GM23338 (cell line): ENCODE measurements at regions not wholly inside any gene's neighbourhood (a gene's known extent, or its start where the extent isn't known, plus 50 kb on each side); places are given as distances from the start of the nearest gene placed in this dataset.

Experiments
- ATAC-seq: fragments of 200-7000 bp; cut with Tn5 transposase; 3 replicates; pipeline ENCODE4 v1.9.1; 2020
- DNase-seq: peaks from one replicate; pipeline ENCODE4 v3.0.0-alpha.2; 2015; ENCODE audit warnings: low spot score
- H2AFZ ChIP-seq: fragments of 200-600 bp; sonication (generic); 2 replicates; pipeline ENCODE4 v1.8.0; 2016; ENCODE audit warnings: antibody characterized with exemption, mild to moderate bottlenecking, moderate library complexity
- H3F3A ChIP-seq: fragments of 200-600 bp; sonication (generic); replicated peaks from 2 replicates; pipeline ENCODE4 v1.8.0; 2017; ENCODE audit warnings: antibody characterized with exemption, mixed run types, low read depth
- H3K27ac ChIP-seq: fragments of 200-600 bp; sonication (generic); 2 replicates; pipeline ENCODE4 v1.6.1; 2016; ENCODE audit warnings: low read depth
- H3K27me3 ChIP-seq: fragments of 200-600 bp; sonication (generic); 2 replicates; pipeline ENCODE4 v1.8.0; 2016; ENCODE audit warnings: mild to moderate bottlenecking, mixed run types, moderate library complexity; ENCODE audit not compliant: insufficient read depth
- H3K36me3 ChIP-seq: fragments of 200-600 bp; sonication (generic); 2 replicates; pipeline ENCODE4 v1.8.0; 2016; ENCODE audit warnings: mild to moderate bottlenecking; ENCODE audit not compliant: insufficient read depth
- H3K4me1 ChIP-seq: fragments of 200-600 bp; sonication (generic); 2 replicates; pipeline ENCODE4 v1.8.0; 2016; ENCODE audit warnings: mild to moderate bottlenecking, moderate library complexity; ENCODE audit not compliant: insufficient read depth
- H3K4me2 ChIP-seq: fragments of 200-600 bp; sonication (generic); 2 replicates; pipeline ENCODE4 v1.7.1; 2017; ENCODE audit warnings: mixed run types
- H3K4me3 ChIP-seq: fragments of 200-600 bp; sonication (generic); 2 replicates; pipeline ENCODE4 v1.6.1; 2016; ENCODE audit warnings: mixed run types
- H3K79me2 ChIP-seq: fragments of 200-600 bp; sonication (generic); replicated peaks from 2 replicates; pipeline ENCODE4 v1.8.0; 2017; ENCODE audit warnings: mild to moderate bottlenecking; ENCODE audit not compliant: insufficient read depth
- H3K9me2 ChIP-seq: fragments of 200-600 bp; sonication (generic); 2 replicates; pipeline ENCODE4 v1.8.0; 2017; ENCODE audit not compliant: insufficient read depth
- H4K20me1 ChIP-seq: fragments of 200-600 bp; sonication (generic); replicated peaks from 2 replicates; pipeline ENCODE4 v1.8.0; 2017; ENCODE audit warnings: mild to moderate bottlenecking; ENCODE audit not compliant: insufficient read depth
- H3K27ac Mint-ChIP-seq: 2 replicates; pipeline ENCODE4 v1.8.0; 2020; ENCODE audit warnings: inconsistent platforms, mild to moderate bottlenecking, moderate library complexity, mixed read lengths
- H3K27me3 Mint-ChIP-seq: 3 replicates; pipeline ENCODE4 v1.8.0; 2022; ENCODE audit warnings: low read depth, mild to moderate bottlenecking, moderate library complexity, mixed read lengths, inconsistent platforms; ENCODE audit not compliant: insufficient read depth, poor library complexity
- H3K36me3 Mint-ChIP-seq: 3 replicates; pipeline ENCODE4 v1.8.0; 2021; ENCODE audit warnings: low read depth, mild to moderate bottlenecking, inconsistent platforms, moderate library complexity, mixed read lengths
- H3K4me1 Mint-ChIP-seq: 3 replicates; pipeline ENCODE4 v1.8.0; 2020; ENCODE audit warnings: mild to moderate bottlenecking, inconsistent platforms, mixed read lengths
- H3K4me3 Mint-ChIP-seq: 3 replicates; pipeline ENCODE4 v1.8.0; 2021; ENCODE audit warnings: moderate library complexity, mild to moderate bottlenecking, inconsistent platforms, mixed read lengths
- H3K9me3 Mint-ChIP-seq: 3 replicates; pipeline ENCODE4 v1.8.0; 2020; ENCODE audit warnings: moderate library complexity, mild to moderate bottlenecking, inconsistent platforms, mixed read lengths
- CREB1 ChIP-seq: fragments of 250-450 bp; sonication (Bioruptor Pico); IDR thresholded peaks from 2 replicates; pipeline ENCODE4 v1.5.0; 2020; ENCODE audit warnings: low read depth, mild to moderate bottlenecking, moderate library complexity
- CTCF ChIP-seq, 2 experiments: fragments of 200-600 bp in 1 of 2; sonication (generic) in 1 of 2; conservative IDR thresholded peaks; 2 replicates each; pipeline versions ENCODE4 v1.5.1 to v1.6.1; 2016 to 2017; ENCODE audit warnings: antibody characterized with exemption in 2 of 2, low read depth in 2 of 2, mild to moderate bottlenecking in 2 of 2, moderate library complexity in 1 of 2
- EZH2 ChIP-seq: fragments of 200-600 bp; sonication (generic); IDR thresholded peaks from one replicate; pipeline ENCODE4 v1.8.0; 2017; ENCODE audit warnings: antibody characterized with exemption, mild to moderate bottlenecking, low read depth; ENCODE audit not compliant: unreplicated experiment
- EZH2phosphoT487 ChIP-seq: fragments of 200-600 bp; sonication (generic); IDR thresholded peaks from one replicate; pipeline ENCODE4 v1.8.1; 2018; ENCODE audit warnings: antibody characterized with exemption; ENCODE audit not compliant: unreplicated experiment
- JUNB ChIP-seq: IDR thresholded peaks from one replicate; pipeline ENCODE4 v1.6.1; 2016; ENCODE audit warnings: antibody characterized with exemption; ENCODE audit not compliant: unreplicated experiment
- NANOG ChIP-seq: IDR thresholded peaks from 2 replicates; pipeline ENCODE4 v1.6.1; 2016; ENCODE audit warnings: antibody characterized with exemption, borderline replicate concordance
- POLR2AphosphoS5 ChIP-seq: IDR thresholded peaks from 2 replicates; pipeline ENCODE4 v1.6.1; 2016; ENCODE audit warnings: antibody characterized with exemption, low read depth
- STAT1 ChIP-seq: IDR thresholded peaks from one replicate; pipeline ENCODE4 v1.6.1; 2016; ENCODE audit warnings: antibody characterized with exemption; ENCODE audit not compliant: unreplicated experiment
- ZNF114 ChIP-seq: fragments of 250-450 bp; sonication (Bioruptor Pico); IDR thresholded peaks from 2 replicates; pipeline ENCODE4 v1.5.0; 2020; ENCODE audit warnings: mild to moderate bottlenecking, moderate library complexity
- ZNF331 ChIP-seq: fragments of 250-450 bp; sonication (Bioruptor Pico); IDR thresholded peaks from 2 replicates; pipeline ENCODE4 v1.5.0; 2020; ENCODE audit warnings: low read depth, mild to moderate bottlenecking, moderate library complexity
- TF ChIP-seq, protein P1 (sequence below): fragments of 250-450 bp; sonication (Bioruptor Pico); IDR thresholded peaks from 2 replicates; pipeline ENCODE4 v1.5.0; 2020; ENCODE audit warnings: mild to moderate bottlenecking, moderate library complexity
- TF ChIP-seq, protein P2 (sequence below): IDR thresholded peaks from 2 replicates; pipeline ENCODE4 v1.6.1; 2016; ENCODE audit warnings: antibody characterized with exemption
- TF ChIP-seq, protein P3 (sequence below): IDR thresholded peaks from one replicate; pipeline ENCODE4 v1.6.1; 2018; ENCODE audit warnings: antibody characterized with exemption; ENCODE audit not compliant: unreplicated experiment

GRCh38 chr3:3340526-3340925 lies 161.0 kb upstream of the CRBN start:
- H3K4me3 Mint-ChIP-seq, result no peak overlapping the region
- no peaks in the 10 kb centered on the region for H3F3A ChIP-seq
- no peaks in the 10 kb centered on the region for H3K9me2 ChIP-seq
- no peaks in the 10 kb centered on the region for H3K4me1 ChIP-seq
- no peaks in the 10 kb centered on the region for H3K36me3 ChIP-seq
- H3K4me2 ChIP-seq, result no peak overlapping the region
- H3K4me3 ChIP-seq, result no peak overlapping the region
- H3K27ac Mint-ChIP-seq, result no peak overlapping the region
- TF ChIP-seq ZNF114 (CRISPR knock-in tag) (no peak), NANOG (no peak), EZH2phosphoT487 (no peak), POLR2AphosphoS5 (no peak), STAT1 (no peak), CREB1 (CRISPR knock-in tag) (no peak), ZNF331 (CRISPR knock-in tag) (no peak), JUNB (no peak), EZH2 (no peak), CTCF (conservative IDR thresholded peaks at IDR 0.05; ENCODE audit: low read depth in 2 of 2) (no peak)
- TF ChIP-seq, protein P1, sequence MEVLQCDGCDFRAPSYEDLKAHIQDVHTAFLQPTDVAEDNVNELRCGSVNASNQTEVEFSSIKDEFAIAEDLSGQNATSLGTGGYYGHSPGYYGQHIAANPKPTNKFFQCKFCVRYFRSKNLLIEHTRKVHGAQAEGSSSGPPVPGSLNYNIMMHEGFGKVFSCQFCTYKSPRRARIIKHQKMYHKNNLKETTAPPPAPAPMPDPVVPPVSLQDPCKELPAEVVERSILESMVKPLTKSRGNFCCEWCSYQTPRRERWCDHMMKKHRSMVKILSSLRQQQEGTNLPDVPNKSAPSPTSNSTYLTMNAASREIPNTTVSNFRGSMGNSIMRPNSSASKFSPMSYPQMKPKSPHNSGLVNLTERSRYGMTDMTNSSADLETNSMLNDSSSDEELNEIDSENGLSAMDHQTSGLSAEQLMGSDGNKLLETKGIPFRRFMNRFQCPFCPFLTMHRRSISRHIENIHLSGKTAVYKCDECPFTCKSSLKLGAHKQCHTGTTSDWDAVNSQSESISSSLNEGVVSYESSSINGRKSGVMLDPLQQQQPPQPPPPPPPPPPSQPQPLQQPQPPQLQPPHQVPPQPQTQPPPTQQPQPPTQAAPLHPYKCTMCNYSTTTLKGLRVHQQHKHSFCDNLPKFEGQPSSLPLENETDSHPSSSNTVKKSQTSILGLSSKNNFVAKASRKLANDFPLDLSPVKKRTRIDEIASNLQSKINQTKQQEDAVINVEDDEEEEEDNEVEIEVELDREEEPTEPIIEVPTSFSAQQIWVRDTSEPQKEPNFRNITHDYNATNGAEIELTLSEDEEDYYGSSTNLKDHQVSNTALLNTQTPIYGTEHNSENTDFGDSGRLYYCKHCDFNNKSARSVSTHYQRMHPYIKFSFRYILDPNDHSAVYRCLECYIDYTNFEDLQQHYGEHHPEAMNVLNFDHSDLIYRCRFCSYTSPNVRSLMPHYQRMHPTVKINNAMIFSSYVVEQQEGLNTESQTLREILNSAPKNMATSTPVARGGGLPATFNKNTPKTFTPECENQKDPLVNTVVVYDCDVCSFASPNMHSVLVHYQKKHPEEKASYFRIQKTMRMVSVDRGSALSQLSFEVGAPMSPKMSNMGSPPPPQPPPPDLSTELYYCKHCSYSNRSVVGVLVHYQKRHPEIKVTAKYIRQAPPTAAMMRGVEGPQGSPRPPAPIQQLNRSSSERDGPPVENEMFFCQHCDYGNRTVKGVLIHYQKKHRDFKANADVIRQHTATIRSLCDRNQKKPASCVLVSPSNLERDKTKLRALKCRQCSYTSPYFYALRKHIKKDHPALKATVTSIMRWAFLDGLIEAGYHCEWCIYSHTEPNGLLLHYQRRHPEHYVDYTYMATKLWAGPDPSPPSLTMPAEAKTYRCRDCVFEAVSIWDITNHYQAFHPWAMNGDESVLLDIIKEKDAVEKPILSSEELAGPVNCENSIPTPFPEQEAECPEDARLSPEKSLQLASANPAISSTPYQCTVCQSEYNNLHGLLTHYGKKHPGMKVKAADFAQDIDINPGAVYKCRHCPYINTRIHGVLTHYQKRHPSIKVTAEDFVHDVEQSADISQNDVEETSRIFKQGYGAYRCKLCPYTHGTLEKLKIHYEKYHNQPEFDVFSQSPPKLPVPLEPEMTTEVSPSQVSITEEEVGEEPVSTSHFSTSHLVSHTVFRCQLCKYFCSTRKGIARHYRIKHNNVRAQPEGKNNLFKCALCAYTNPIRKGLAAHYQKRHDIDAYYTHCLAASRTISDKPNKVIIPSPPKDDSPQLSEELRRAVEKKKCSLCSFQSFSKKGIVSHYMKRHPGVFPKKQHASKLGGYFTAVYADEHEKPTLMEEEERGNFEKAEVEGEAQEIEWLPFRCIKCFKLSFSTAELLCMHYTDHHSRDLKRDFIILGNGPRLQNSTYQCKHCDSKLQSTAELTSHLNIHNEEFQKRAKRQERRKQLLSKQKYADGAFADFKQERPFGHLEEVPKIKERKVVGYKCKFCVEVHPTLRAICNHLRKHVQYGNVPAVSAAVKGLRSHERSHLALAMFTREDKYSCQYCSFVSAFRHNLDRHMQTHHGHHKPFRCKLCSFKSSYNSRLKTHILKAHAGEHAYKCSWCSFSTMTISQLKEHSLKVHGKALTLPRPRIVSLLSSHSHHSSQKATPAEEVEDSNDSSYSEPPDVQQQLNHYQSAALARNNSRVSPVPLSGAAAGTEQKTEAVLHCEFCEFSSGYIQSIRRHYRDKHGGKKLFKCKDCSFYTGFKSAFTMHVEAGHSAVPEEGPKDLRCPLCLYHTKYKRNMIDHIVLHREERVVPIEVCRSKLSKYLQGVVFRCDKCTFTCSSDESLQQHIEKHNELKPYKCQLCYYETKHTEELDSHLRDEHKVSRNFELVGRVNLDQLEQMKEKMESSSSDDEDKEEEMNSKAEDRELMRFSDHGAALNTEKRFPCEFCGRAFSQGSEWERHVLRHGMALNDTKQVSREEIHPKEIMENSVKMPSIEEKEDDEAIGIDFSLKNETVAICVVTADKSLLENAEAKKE (CRISPR knock-in tag), result no peak
- TF ChIP-seq, protein P2, sequence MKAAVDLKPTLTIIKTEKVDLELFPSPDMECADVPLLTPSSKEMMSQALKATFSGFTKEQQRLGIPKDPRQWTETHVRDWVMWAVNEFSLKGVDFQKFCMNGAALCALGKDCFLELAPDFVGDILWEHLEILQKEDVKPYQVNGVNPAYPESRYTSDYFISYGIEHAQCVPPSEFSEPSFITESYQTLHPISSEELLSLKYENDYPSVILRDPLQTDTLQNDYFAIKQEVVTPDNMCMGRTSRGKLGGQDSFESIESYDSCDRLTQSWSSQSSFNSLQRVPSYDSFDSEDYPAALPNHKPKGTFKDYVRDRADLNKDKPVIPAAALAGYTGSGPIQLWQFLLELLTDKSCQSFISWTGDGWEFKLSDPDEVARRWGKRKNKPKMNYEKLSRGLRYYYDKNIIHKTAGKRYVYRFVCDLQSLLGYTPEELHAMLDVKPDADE, result no peak
- TF ChIP-seq, protein P3, sequence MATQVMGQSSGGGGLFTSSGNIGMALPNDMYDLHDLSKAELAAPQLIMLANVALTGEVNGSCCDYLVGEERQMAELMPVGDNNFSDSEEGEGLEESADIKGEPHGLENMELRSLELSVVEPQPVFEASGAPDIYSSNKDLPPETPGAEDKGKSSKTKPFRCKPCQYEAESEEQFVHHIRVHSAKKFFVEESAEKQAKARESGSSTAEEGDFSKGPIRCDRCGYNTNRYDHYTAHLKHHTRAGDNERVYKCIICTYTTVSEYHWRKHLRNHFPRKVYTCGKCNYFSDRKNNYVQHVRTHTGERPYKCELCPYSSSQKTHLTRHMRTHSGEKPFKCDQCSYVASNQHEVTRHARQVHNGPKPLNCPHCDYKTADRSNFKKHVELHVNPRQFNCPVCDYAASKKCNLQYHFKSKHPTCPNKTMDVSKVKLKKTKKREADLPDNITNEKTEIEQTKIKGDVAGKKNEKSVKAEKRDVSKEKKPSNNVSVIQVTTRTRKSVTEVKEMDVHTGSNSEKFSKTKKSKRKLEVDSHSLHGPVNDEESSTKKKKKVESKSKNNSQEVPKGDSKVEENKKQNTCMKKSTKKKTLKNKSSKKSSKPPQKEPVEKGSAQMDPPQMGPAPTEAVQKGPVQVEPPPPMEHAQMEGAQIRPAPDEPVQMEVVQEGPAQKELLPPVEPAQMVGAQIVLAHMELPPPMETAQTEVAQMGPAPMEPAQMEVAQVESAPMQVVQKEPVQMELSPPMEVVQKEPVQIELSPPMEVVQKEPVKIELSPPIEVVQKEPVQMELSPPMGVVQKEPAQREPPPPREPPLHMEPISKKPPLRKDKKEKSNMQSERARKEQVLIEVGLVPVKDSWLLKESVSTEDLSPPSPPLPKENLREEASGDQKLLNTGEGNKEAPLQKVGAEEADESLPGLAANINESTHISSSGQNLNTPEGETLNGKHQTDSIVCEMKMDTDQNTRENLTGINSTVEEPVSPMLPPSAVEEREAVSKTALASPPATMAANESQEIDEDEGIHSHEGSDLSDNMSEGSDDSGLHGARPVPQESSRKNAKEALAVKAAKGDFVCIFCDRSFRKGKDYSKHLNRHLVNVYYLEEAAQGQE, result no peak
- no peaks in the 10 kb centered on the region for H3K27me3 ChIP-seq
- no peaks in the 10 kb centered on the region for H3K27me3 Mint-ChIP-seq
- H3K36me3 Mint-ChIP-seq, result peaks cover 26% of the 10 kb centered on the region
- no peak overlapping the region for H2AFZ ChIP-seq
- no peak for ATAC-seq
- H4K20me1 ChIP-seq, result no peaks in the 10 kb centered on the region
- no peaks in the 10 kb centered on the region for H3K4me1 Mint-ChIP-seq
- no peaks in the 10 kb centered on the region for H3K79me2 ChIP-seq
- H3K9me3 Mint-ChIP-seq, result peaks cover 95% of the 10 kb centered on the region
- no peak overlapping the region for H3K27ac ChIP-seq
- DNase-seq, result no peak
